GM12878 (cell line): ENCODE measurements at regions not wholly inside any gene's neighbourhood (a gene's known extent, or its start where the extent isn't known, plus 50 kb on each side); places are given as distances from the start of the nearest gene placed in this dataset.

Source experiments
- CHD4 ChIP-seq: fragments of 200-600 bp; sonication (generic); IDR thresholded peaks from 2 replicates; pipeline ENCODE4 v1.6.1; 2016; ENCODE audit warnings: mild to moderate bottlenecking
- CTCF ChIP-seq, 3 experiments: IDR thresholded peaks in 2 of 3; conservative IDR thresholded peaks in 1 of 3; 2 replicates each; pipeline ENCODE4 v1.5.1; 2011; ENCODE audit warnings: low read depth in 3 of 3, low read length in 3 of 3, mild to moderate bottlenecking in 3 of 3, control low read depth in 2 of 3, moderate library complexity in 2 of 3, inconsistent platforms in 1 of 3, mixed read lengths in 1 of 3; ENCODE audit not compliant: control insufficient read depth in 2 of 3, insufficient read depth in 1 of 3; ENCODE audit errors: extremely low read depth in 1 of 3
- EZH2 ChIP-seq: IDR thresholded peaks from 2 replicates; pipeline ENCODE4 v1.6.1; 2012; ENCODE audit warnings: low read depth, mild to moderate bottlenecking, control low read depth, inconsistent platforms, low read length, borderline replicate concordance; ENCODE audit not compliant: control insufficient read depth
- HCFC1 ChIP-seq: fragments of 150-350 bp; IDR thresholded peaks from 2 replicates; pipeline ENCODE4 v1.6.1; 2014; ENCODE audit warnings: low read length
- NRF1 ChIP-seq: conservative IDR thresholded peaks from 2 replicates; pipeline ENCODE4 v1.6.1; 2011; ENCODE audit warnings: mild to moderate bottlenecking, low read depth, low read length, improper control_type of control experiment
- POLR2A ChIP-seq: IDR thresholded peaks from 2 replicates; pipeline ENCODE4 v1.6.1; 2011; ENCODE audit warnings: low read depth, mild to moderate bottlenecking, low read length
- REST ChIP-seq: IDR thresholded peaks from 2 replicates; pipeline ENCODE4 v1.6.1; 2012; ENCODE audit warnings: mild to moderate bottlenecking, low read depth, low read length
- RFX5 ChIP-seq: IDR thresholded peaks from 2 replicates; pipeline ENCODE4 v1.6.1; 2011; ENCODE audit warnings: low read depth, low read length, improper control_type of control experiment
- SP1 ChIP-seq: IDR thresholded peaks from one replicate; pipeline ENCODE4 v1.6.1; 2011; ENCODE audit warnings: low read depth, low read length
- SREBF2 ChIP-seq: IDR thresholded peaks from 2 replicates; pipeline ENCODE4 v1.6.1; 2012; ENCODE audit warnings: mild to moderate bottlenecking, low read length
- STAT1 ChIP-seq: fragments of 450-650 bp; conservative IDR thresholded peaks from 2 replicates; pipeline ENCODE4 v1.6.1; 2014; ENCODE audit warnings: antibody characterized with exemption, mild to moderate bottlenecking
- STAT3 ChIP-seq: IDR thresholded peaks from 2 replicates; pipeline ENCODE4 v1.6.1; 2011; ENCODE audit warnings: low read depth, low read length, improper control_type of control experiment
- TAF1 ChIP-seq: IDR thresholded peaks from 2 replicates; pipeline ENCODE4 v1.6.1; 2011; ENCODE audit warnings: mild to moderate bottlenecking, low read depth, low read length, borderline replicate concordance
- ZNF24 ChIP-seq: fragments of 450-650 bp; IDR thresholded peaks from 2 replicates; pipeline ENCODE4 v1.6.1; 2017; ENCODE audit warnings: antibody characterized with exemption, mild to moderate bottlenecking

DNA sequence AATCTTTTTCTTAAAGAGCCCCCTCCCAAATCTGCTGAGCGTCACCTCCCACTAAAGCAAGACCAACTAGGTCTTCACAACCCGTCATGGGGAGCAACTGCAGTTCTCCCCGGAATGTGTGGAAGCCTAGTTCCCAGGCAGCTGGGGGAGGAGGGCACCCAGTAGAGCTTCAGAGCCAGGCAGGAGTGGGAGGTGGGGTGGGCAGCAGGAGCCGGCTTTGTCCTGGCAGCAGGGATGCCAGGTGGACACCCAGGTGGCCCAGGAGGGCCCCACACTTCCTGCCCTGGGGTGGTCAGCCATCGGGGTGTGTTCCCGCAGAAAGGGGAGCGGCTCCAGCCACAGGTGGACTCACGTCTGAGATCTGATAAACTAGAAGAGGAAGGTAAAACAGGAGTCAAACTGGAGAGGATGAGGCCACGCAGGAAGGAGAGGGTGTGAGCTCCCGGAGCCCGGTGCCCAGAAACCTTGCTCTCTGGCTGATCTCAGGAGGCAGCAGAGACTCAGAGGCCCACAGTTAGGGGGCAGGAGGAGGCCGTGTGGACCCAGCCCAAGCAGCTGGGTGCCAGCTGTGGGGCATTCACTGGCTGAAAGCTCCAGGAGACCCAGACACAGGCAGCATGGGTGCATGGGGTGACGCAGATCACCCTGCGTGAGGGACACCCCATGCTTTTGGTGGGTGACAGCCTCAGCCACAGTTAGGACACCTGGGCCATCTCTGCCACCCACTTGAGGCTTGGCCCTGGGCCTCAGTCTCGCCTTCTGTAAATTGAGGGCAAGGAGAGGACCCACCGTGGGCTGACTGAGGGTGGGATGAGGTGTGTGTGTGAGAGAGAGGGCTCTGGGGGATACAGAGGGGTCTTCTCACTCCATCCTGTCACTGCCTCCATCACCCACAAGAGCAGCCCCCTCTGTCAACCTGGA, 260.8 kb upstream of the TNRC6C start:
- TF ChIP-seq RFX5 (no peak), REST (no peak), POLR2A (no peak), SP1 (no peak), CTCF (IDR thresholded peaks at IDR 0.05 in 2 of 3, conservative IDR thresholded peaks at IDR 0.05 in 1 of 3; ENCODE audit: control insufficient read depth in 2 of 3, extremely low read depth in 1 of 3, insufficient read depth in 1 of 3, low read depth in 3 of 3, low read length in 3 of 3) (no peak), TAF1 (no peak), SREBF2 (no peak), STAT1 (no peak), HCFC1 (no peak), STAT3 (no peak), ZNF24 (no peak), EZH2 (no peak), NRF1 (no peak), CHD4 (no peak)
